ENCODE measurements at regions not wholly inside any gene's neighbourhood (a gene's known extent, or its start where the extent isn't known, plus 50 kb on each side); places are given as distances from the start of the nearest gene placed in this dataset.
A peak's percentile ranks its signal among the peaks of the same experiment; 100 is the strongest.

DNA sequence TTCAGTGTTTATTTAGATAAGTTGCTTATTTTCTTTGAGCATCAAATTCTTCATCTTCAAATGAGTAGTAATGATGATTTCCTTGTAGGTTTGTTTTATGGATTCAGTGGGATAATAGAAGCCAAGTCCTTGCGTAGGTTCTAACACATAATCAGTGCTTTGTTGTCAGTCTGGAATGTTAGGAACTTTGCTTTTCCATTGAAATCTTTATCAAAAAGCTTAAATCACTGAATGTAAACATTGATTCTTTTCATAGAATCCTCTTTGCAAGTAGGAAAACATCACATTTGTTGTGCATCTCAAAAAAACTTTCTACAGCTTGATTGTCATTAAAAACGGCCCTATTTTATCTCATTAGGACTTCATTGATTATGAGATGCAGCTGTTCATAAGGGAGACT lies 490.3 kb upstream of the GOT2 start:
- no peak for DNase-seq (ENCODE audit: low read depth)

DNA sequence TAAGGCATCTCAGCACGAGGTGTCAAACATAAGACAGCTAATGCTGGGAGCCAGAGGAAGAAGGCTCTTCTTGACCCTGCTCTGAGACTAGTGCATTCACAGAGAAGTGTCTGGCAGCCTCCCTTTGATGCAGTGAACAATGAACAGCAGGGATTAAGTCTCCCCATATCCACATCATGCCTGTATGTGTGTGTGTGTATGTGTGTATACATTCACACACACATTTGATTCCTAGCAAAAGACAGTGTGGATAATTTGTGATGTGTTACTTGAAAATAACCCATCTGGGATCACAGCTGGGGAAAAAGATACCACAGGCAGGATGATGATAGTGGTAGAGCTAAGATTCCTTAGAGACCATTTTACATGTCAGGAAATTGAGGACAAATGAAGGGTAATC lies 485.9 kb upstream of the GOT2 start:
- no peak for DNase-seq (ENCODE audit: low read depth)

DNA sequence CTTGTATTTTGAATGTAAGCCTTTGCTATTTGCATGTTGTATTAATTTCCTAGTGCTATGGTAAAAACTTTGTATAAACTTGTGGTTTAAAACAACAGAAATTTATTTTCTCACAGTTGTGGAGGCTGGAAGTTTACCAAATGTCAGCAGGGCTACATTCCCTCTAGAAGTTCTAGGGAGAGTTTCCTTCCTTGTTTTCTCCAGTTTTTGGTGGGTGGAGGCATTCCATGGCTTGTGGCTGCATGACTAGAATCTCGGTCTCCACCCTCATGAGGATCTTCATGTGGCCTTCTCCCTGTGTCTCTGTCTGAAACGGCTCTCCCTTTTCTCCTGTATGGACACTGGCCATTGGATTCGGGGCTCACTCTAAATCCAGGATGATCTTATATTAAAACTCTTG lies 482.2 kb upstream of the GOT2 start:
- DNase-seq (ENCODE audit: low read depth), result peak; percentile 13

DNA sequence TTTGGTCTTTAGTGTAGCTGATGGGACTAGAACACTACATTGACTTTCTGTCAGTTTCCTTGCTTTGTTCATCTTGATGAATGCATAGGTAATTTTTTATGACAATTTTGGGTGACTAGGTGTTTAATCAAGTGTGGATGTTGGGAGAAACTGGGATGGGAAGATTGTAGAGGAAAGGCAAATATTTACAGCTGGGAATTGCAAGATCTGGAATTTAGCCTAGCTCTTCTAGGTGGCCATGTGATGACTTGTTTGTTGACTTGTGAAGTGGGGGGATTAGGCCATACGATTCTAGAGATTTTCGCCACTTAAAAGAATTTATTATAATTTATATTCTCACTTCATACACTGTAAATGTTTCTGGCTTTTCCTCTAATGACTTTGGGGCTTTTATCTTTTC lies 480.3 kb upstream of the GOT2 start:
- no peak for DNase-seq (ENCODE audit: low read depth)

DNA sequence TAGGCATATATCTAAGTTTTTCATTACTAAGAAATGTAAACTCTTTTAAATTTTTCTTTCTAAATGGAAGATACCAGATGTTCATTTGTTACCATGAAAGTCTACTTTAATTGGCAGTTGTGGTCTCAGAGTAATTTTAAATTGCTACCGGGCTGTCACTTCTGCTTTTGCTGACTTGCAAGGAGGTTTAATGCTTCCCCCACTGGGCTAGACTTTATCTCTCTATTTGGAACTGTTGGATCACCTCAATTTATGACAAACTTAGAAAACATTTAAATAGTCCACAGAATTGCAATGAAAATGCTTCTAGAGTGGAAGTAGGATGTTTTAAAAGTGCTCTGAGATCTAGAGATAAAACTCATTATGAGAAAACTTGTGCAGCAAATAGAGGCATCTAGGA lies 479.8 kb upstream of the GOT2 start:
- DNase-seq (ENCODE audit: low read depth), result peak; percentile 50

DNA sequence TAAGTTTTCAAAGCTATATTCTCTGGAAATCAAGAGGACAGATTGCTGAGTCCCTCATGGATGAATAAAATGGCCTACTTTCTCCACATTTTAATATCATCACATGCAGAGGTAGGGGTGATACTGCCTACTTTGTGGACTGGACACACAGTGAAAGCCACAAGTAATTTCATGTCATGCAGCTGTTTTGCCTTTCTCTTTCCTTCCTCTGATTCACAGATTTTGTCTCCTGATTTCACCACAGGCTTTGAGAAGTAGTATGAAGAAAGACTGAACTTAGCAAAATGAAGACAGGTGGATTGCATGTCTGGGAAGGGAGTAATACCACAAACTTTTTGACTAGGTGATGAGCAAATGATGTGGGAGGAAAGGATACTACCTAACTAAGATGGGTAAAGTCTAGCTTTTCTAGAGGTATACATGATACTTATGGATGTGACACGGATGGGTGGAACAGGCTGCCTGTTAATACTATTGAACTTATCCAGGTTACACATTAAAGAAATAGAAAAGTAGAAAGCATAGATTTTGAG lies 478.4 kb upstream of the GOT2 start:
- DNase-seq (ENCODE audit: low read depth), result no peak

DNA sequence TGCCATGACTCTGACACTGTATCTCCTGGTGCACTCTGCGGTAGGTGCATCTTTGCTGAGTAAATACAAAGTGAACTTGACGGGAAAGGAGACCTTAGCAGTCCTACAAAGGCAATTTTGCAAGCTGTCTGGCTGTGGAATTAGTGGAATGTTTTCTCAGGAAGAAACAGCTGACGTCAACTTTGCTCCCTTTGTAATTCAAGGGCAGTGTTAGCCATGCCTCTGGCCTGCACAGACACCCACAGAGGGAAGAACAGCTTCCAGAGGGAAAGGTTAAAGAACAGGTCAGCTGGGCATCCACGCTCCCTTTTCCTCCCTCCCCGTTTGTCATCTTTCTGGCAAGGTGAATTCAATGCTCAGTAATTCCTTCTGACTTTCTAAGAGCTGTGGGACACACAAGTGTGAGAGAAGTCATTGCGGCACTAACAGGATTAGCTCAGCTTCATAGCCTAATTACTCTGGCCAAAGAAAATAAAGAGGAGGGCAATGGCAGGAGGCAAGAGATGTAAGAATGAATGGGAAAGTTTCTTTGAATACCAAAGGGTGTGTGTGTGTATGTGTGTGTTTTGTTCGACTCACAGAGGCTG lies 476.9 kb upstream of the GOT2 start:
- DNase-seq (ENCODE audit: low read depth), result peak; percentile 79

DNA sequence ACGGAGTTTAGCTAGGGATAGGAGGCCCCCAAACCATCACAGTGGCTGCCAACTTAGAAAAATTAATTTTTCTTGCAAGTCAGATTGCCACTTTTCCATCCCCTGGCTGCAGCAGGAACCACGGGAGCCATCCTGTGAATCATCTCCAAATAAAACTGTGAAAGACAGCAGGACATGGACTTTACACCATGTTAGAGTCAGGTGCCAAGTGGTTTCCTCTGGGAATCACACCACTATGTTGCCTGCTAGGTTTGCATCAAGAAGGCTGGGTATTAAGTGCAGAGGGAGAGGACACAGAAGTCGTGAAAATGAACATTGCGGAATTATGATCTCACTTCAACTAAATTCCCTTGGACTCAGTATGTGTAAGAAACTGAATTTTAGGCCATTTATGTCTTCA lies 471.3 kb upstream of the GOT2 start:
- DNase-seq (ENCODE audit: low read depth), result no peak

DNA sequence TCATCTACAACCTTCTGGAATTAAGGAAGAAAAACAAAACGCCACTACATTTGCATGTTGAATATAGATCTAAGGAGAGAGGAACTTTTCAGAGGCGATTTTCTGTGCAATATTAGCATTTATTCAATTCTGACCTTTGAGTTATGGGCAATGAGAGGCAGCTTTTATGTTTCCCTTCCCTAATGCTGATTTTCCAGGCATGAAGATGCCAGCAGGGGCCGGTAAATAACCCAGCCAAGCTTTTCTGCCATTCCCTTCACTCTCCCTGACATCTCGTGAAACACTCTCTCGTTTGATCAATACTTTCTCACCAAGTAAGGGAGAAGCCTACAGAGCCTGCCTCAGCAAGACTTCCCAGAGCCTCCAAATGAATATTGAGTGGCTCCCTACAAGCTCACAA lies 470.5 kb upstream of the GOT2 start:
- no peak for DNase-seq (ENCODE audit: low read depth)

DNA sequence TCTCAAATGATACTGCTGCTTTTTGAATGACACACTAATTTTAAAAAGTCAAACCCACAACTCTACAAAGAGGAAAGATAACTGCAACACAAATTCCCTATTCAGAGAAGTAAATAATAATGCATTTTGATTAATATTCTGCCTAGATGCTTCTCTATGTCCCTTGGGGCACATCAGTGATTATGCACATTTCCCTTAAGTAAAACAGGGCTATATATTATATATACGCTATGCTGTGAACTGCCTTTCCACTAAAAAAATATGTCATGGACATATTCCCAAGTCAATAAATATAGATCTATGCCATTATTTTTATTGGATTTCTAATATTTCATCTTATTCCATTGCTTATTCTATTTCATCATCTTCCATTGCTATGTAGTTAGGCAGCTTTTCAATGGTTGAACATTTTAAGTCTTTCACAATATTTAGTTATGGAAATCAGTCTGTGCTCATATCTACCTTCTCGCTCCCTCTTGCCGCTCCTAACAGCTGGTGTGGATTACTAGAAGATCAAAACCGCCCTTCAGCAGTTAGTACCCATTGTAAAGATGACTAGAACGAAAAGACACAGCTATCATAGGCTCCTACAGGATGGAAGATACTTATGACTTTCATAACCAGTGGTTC lies 468.2 kb upstream of the GOT2 start:
- DNase-seq (ENCODE audit: low read depth), result no peak

DNA sequence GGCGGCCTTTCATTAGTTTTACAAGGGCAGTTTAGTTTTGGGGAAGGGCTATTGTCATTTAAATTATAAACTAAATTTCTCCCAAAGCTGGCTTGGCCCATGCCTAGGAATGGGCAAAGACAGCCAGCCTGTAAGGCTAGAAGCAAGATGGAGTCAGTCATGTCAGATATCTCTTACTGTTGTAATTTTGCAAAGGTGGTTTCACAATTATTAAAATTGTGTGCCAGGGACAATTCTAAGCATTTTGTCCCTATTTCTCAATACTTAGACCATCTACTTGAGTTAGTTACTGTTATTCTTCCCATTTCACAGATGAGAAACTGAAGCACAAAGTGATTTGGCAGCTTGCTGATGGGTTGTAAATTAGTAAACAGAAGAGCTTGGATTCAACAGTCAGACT lies 467.7 kb upstream of the GOT2 start:
- no peak for DNase-seq (ENCODE audit: low read depth)

DNA sequence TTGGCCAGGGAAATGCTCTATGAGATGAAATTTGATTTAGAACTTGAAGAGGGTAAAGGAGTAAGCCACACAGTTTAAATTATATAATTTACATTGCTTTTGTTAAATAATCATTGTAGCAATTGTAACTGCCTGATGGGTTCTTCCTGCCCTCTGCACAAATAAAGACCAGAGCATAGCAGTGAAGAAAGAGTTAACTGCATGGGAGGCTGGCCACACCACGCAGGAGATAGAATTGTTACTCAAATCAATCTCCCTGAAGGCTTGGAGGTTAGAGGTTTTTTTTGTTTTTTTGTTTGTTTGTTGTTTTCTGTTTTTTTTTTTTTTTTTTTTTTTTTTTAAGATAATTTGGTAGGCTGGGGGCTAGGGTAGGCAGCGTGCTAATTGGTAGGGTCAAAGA lies 467.0 kb upstream of the GOT2 start:
- no peak for DNase-seq (ENCODE audit: low read depth)

DNA sequence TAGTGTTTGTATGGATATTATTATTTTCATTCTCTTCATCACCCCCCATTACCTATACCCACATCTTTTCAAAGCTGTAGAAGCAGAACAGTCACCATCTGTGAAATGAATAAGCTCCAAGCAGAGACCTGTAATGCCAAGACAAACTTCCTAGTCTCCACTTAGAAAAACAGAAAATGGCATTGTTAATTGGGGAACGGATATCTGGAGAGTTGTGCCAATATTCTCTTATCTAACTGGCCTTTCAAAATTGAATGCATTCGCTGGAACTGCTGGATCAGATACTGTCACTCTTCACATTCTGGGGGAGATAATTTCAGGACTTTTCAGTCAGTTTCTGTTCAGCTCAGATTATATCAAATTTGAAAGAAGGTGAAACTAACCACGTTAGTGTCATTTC lies 464.4 kb upstream of the GOT2 start:
- DNase-seq (ENCODE audit: low read depth), result no peak

DNA sequence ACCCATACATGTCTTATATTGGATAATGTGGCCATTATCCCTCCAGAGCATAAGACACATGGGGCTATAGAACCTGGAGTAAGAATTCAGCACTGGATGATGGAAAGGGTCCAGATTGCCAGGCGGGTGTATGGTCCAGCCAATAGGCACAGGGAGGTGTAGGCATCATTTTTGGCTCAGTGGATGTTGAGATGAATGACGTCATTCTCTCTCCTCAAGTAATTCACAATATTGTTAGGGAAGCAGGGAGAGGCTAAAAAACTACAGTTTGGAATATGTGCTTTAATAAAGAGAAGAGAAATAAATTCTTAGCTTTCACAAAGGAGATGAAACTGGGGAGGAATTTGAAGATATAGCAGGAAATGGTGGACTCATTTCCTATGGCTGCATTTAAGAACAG lies 461.1 kb upstream of the GOT2 start:
- no peak for DNase-seq (ENCODE audit: low read depth)

DNA sequence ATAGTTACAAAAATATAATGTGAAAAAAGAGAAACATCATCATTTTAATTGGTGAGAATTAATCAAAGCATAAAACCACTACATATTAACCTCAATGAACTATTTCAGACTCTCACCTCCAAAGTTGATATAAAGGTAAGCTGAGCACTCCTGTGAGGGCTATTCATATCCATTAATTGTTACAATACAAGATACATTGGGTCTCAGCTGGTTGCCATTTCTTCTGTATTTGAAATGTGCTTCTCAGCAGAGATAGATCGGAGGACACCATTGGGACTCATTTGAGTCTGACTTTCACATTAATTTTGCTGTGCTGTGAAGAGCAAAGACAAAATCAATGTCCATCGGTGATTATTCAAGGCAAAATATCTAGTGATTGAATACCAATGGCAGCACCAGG lies 459.5 kb upstream of the GOT2 start:
- DNase-seq (ENCODE audit: low read depth), result no peak

DNA sequence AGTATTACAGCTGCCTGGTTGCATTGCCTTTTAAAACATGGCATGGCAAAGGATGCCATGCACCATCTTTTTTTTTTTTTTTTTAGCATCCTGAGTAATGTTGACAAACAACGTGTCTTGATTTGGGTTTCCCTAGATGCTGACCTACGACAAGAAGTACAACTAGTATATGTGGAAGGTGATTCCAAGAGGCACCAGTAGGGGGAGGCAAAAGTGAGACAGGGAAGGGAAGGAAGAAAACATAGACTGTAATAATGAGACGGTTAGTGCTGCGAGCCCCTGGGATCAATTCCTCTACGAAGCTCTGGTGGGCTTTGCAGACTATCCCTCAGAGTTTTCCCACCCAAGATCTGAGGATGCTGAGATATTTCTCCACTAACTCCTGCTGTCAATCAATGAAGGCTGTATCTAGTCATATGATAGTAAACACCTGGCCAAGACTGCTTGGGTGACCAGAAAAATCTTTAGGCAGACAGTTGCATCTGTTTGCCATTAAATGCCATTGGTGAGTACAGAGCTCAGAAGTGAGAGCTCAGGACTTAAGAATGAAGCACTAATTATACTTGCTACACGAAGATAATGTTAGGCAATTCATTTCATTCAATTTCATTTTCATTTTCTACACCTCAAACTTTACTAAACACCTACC lies 458.6 kb upstream of the GOT2 start:
- DNase-seq (ENCODE audit: low read depth), result peak; percentile 18

DNA sequence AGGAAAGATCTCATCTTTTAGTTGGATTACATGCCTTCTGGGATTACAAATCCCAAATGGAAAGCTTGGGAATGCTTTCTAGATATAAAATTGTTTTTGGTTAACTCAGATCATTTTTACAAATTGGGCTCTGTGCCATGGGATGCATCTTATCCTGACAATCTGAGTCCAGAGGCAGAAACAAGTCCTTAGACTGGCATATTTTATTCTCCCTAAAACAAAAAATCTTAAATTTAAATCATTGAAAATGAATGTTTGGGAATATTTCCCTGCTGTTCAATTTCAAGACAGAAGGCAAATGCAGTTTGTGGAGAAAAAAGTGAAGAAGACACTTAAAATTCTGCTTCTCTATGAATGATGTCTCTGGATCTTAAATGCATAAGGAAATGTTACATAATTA lies 456.6 kb upstream of the GOT2 start:
- no peak for DNase-seq (ENCODE audit: low read depth)

DNA sequence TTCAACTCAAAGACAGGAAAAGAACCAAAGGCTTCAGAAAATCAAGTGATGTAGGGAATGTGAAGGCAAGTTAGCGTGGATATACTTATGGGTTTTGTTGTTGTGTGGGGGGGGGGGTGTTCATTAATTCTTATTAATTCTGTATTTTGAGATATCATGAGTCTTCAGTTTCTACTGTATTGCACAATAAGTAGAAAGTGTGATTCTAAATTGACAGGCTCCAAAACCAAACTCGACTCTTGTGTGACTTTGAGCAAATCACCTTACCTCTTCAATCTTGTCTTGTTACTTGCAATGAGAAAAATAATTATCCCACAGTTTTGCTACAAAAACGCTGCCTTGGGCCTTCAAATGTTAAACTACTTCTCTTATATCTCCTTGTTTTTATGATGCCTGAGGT lies 453.9 kb upstream of the GOT2 start:
- no peak for DNase-seq (ENCODE audit: low read depth)

DNA sequence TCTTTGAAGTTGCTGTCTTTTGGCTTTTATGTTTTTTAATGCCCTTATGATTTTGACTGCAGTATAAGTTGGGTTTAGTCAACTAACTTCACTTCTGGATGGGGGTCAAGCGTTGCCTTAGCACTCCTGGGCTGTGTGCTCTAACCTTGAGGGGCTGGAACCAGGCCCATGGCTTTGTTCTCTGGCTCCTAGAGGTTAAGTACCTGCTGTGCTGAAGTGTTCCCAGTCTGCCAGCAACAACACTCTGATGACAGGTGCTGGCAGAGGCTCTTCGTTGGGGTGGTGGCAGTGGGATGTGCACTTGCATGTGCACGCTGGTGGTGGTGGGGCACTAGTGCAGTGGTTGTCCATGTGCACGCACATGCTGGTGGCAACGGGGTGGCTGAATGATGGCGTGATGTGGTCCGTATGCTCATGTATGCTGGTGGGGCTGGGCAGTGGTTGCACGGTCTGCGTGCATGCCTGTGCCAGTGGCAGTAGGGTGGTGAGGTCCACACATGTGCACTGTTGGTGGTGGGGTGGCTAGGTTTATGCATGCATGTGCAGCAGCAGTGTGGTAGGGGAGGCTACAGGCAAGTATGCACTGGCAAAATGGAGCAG lies 447.8 kb upstream of the GOT2 start:
- no peak for DNase-seq (ENCODE audit: low read depth)

DNA sequence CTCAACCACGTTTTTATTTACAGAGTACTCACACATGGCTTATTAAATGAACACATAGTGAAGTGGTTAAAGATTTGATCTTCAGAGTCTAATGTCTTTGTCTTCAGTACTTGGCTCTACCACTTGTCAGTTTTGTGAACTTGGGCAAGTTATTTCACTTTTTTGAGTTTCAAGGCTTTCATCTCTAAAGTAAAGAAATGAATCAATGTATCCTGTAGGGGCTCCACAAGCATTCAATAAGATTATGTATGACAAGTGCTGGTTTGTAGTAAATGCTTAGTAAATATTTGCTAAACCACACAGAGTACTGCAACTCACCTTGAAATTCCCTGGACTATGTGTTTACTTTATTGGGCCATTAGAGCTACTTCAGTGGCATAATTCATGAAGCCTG lies 446.0 kb upstream of the GOT2 start:
- no peak for DNase-seq (ENCODE audit: low read depth)

DNA sequence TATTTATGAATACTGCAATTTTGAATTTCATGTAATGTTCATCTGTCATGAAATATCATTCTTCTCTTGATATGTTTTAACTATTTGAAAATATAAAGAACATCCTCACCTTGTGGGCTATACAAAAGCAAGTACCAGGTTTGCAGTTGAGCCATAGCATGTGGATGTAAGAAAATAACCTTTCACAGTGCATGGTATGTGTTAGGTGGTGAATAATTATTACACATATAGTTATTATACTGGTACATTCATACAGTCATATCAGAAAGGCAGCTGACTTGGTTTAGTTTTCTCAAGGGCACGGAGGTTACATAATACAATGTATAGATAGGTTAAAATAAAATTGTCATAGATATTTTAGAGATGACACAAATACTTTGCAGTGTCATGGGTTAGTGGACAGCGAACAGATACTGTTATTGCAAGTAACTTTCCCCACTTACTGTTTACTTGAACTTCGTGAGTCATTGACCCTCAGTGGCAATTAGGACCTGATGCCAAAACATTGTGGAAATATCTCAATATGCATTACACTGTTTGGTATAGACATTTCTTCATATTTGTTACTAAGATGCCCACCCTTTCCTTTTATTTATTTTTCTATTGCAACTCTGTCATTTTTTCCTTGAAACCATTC lies 445.4 kb upstream of the GOT2 start:
- DNase-seq (ENCODE audit: low read depth), result peak; percentile 1

DNA sequence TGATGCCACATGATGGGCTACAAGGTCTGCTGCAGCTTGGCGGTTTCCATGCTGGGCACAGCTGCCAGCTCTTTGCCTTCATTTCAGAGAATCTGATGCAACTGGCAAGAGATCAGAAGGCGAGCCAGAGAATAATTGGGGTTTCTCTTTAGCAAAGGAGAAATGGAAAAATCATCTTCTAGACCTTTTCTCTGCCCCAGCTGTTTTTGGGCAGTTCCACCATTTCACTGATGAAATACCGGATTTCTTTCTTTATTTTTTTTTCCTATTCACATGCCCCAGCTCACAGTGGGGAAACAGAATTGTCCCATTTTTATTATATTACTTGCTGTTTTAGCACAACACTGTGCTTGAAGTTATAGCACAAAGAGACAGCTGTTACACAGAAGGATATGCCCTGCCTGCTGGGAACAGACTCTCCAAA lies 439.3 kb upstream of the GOT2 start:
- DNase-seq (ENCODE audit: low read depth), result no peak
